Endothelial cell of umbilical vein (primary cell): ENCODE measurements at regions not wholly inside any gene's neighbourhood (a gene's known extent, or its start where the extent isn't known, plus 50 kb on each side); places are given as distances from the start of the nearest gene placed in this dataset.

Source experiments
- BruUV-seq: library from RNA; stranded (reverse); fragments of 400-500 nt; replicated peaks from 2 replicates; lab custom pipeline; 2021; lab: Mats Ljungman, UMichigan
- CTCF ChIA-PET: fragments of 300-600, 350-600 bp; sonication (Branson Sonifier 250); formaldehyde crosslinking; loops from one replicate; lab custom pipeline; 2021; ENCODE audit warnings: antibody characterized with exemption, inconsistent platforms; lab: Charles Lee
- POLR2A ChIA-PET: fragments of 300-600, 350-600 bp; sonication (Branson Sonifier 250); formaldehyde crosslinking; loops from one replicate; lab custom pipeline; 2021; ENCODE audit warnings: antibody characterized with exemption, inconsistent platforms; lab: Charles Lee
- DNase-seq: peaks from one replicate; pipeline ENCODE4 v3.0.0-alpha.2; 2011; ENCODE audit warnings: low read depth, low spot score
- FAIRE-seq: peaks from 2 replicates; lab custom pipeline; 2011; peaks lifted over from hg19 to GRCh38; lab: Jason Lieb, UNC
- H2AFZ ChIP-seq: 2 replicates; pipeline ENCODE4 v1.6.0; 2012; ENCODE audit warnings: low read depth, low read length, control low read depth, inconsistent platforms
- H3K27ac ChIP-seq: 2 replicates; pipeline ENCODE4 v1.5.1; 2011; ENCODE audit warnings: low read depth, mild to moderate bottlenecking, control low read depth, low read length, moderate library complexity; ENCODE audit not compliant: insufficient read depth
- H3K27me3 ChIP-seq, 2 experiments: 2 replicates each; pipeline versions ENCODE4 v1.6.0 to v1.6.1; 2011; ENCODE audit warnings: low read length in 2 of 2, mixed read lengths in 1 of 2; ENCODE audit not compliant: control insufficient read depth in 2 of 2, insufficient read depth in 2 of 2
- H3K36me3 ChIP-seq, 2 experiments: 2 replicates in 1 of 2; 3 replicates in 1 of 2; pipeline ENCODE4 v1.5.1; 2011; ENCODE audit warnings: low read length in 2 of 2, mild to moderate bottlenecking in 1 of 2, moderate library complexity in 1 of 2; ENCODE audit not compliant: control insufficient read depth in 2 of 2, insufficient read depth in 2 of 2; ENCODE audit errors: extremely low read depth in 1 of 2
- H3K4me1 ChIP-seq: 3 replicates; pipeline ENCODE4 v1.5.1; 2011; ENCODE audit warnings: mild to moderate bottlenecking, low read length; ENCODE audit not compliant: control insufficient read depth, insufficient read depth; ENCODE audit errors: extremely low read depth
- H3K4me2 ChIP-seq: 2 replicates; pipeline ENCODE4 v1.6.1; 2011; ENCODE audit warnings: low read length, control low read depth, mixed read lengths; ENCODE audit not compliant: insufficient read depth
- H3K4me3 ChIP-seq, 3 experiments: fragments of 200-600 bp in 1 of 3; sonication (generic), shearing (Covaris generic) in 1 of 3; replicated peaks in 1 of 3; 2 replicates each; pipeline ENCODE4 v1.5.1; 2011 to 2016; ENCODE audit warnings: control low read depth in 3 of 3, low read length in 3 of 3, mild to moderate bottlenecking in 2 of 3, inconsistent platforms in 1 of 3, low read depth in 1 of 3, moderate library complexity in 1 of 3; ENCODE audit not compliant: insufficient read depth in 1 of 3
- H3K79me2 ChIP-seq: 2 replicates; pipeline ENCODE4 v1.6.0; 2012; ENCODE audit warnings: low read length, inconsistent platforms; ENCODE audit not compliant: control insufficient read depth, insufficient read depth
- H3K9ac ChIP-seq: replicated peaks from 2 replicates; pipeline ENCODE3; 2011; ENCODE audit warnings: low read length, control low read depth; ENCODE audit not compliant: insufficient read depth; ENCODE audit errors: extremely low read depth
- H3K9me1 ChIP-seq: replicated peaks from 3 replicates; pipeline ENCODE4 v1.6.0; 2011; ENCODE audit warnings: mild to moderate bottlenecking, low read length; ENCODE audit not compliant: control insufficient read depth, insufficient read depth; ENCODE audit errors: extremely low read depth
- H3K9me3 ChIP-seq: replicated peaks from 2 replicates; pipeline ENCODE4 v1.5.1; 2012; ENCODE audit warnings: low read length, inconsistent platforms; ENCODE audit not compliant: control insufficient read depth, insufficient read depth
- H4K20me1 ChIP-seq: replicated peaks from 2 replicates; pipeline ENCODE3; 2011; ENCODE audit warnings: mild to moderate bottlenecking, low read length; ENCODE audit not compliant: control insufficient read depth, insufficient read depth; ENCODE audit errors: extremely low read depth
- EZH2 ChIP-seq: IDR thresholded peaks from 2 replicates; pipeline ENCODE4 v1.6.1; 2012; ENCODE audit warnings: borderline replicate concordance, low read depth, mild to moderate bottlenecking, moderate library complexity, low read length, inconsistent platforms; ENCODE audit not compliant: severe bottlenecking
- FOS ChIP-seq: IDR thresholded peaks from 2 replicates; pipeline ENCODE4 v1.6.1; 2011; ENCODE audit warnings: mild to moderate bottlenecking, low read length, moderate library complexity, borderline replicate concordance; ENCODE audit not compliant: insufficient read depth
- GATA2 ChIP-seq: IDR thresholded peaks from 2 replicates; pipeline ENCODE4 v1.7.0; 2011; ENCODE audit warnings: low read depth, mild to moderate bottlenecking, moderate library complexity, mixed read lengths, low read length; ENCODE audit not compliant: insufficient read length, insufficient read depth
- JUN ChIP-seq: IDR thresholded peaks from 2 replicates; pipeline ENCODE4 v1.6.1; 2011; ENCODE audit warnings: borderline replicate concordance, low read depth; ENCODE audit not compliant: insufficient read length, insufficient read depth
- MYC ChIP-seq: IDR thresholded peaks from one replicate; pipeline ENCODE4 v1.6.1; 2011; ENCODE audit warnings: mild to moderate bottlenecking, low read depth, low read length
- POLR2A ChIP-seq: IDR thresholded peaks from 2 replicates; pipeline ENCODE4 v1.6.1; 2012; ENCODE audit warnings: low read depth, mild to moderate bottlenecking, control low read depth, low read length
- POLR2AphosphoS5 ChIP-seq: IDR thresholded peaks from 2 replicates; pipeline ENCODE4 v1.6.1; 2012; ENCODE audit warnings: low read depth, mild to moderate bottlenecking, control low read depth, low read length, moderate library complexity; ENCODE audit not compliant: insufficient read depth
- dilution Hi-C: fragments of 300-500 bp; cut with MboI; formaldehyde crosslinking; loops from one replicate; pipeline ENCODE4 v1.15.0; 2019; ENCODE audit warnings: low sequenced_read_pairs; ENCODE audit not compliant: extremely low pct_ligation_motif_present
- intact Hi-C: fragments of 100-400 bp; cut with micrococcal nuclease; formaldehyde crosslinking; loops from one replicate; pipeline ENCODE4 v1.10.0; 2022
- TF ChIP-seq, protein P1 (sequence below): IDR thresholded peaks from 2 replicates; pipeline ENCODE4 v1.6.1; 2011; ENCODE audit not compliant: insufficient read depth, insufficient read length
- TF ChIP-seq, protein P2 (sequence below), 2 donors: IDR thresholded peaks; 1 replicate in 1 of 2; 2 replicates in 1 of 2; pipeline ENCODE4 v1.5.1; 2011; ENCODE audit warnings: low read length in 2 of 2, mild to moderate bottlenecking in 2 of 2, moderate library complexity in 2 of 2, control low read depth in 1 of 2, inconsistent platforms in 1 of 2, low read depth in 1 of 2; ENCODE audit not compliant: insufficient read depth in 1 of 2; ENCODE audit errors: extremely low read depth in 1 of 2

DNA sequence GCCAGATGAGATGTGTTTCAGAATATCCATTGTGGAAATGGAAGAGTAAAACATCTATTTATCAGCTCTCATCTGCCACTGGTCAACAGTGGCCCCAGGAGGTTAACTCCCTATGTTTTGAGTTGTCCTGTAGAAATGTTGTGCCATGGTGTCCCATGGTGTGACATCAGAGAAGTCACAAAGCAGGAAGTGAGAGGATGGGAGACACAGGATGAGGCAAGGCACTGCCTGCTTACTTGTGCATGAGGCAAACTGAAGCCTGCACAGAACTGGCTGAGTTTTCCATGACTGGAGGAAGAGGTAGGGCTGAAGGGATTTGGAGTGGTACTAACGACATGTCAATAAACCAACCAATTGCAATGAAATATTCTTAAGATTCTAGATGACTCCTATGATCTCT is 131.5 kb upstream of the ZNF644 start:
- H3K4me3 ChIP-seq: no peak overlapping the region
- no peak overlapping the region for H3K27ac ChIP-seq
- no peaks in the 10 kb centered on the region for H3K27me3 ChIP-seq
- ChIA-PET POLR2A (no interaction called here), CTCF (no interaction called here)
- no peaks in the 10 kb centered on the region for H3K9me3 ChIP-seq
- no peaks in the 10 kb centered on the region for H3K9me1 ChIP-seq
- no peak overlapping the region for H2AFZ ChIP-seq
- H3K4me1 ChIP-seq: no peaks in the 10 kb centered on the region
- DNase-seq: no peak
- dilution Hi-C loops (no loop called here), intact Hi-C loops (no loop called here)
- no peaks in the 10 kb centered on the region for H3K79me2 ChIP-seq
- no peak overlapping the region for H3K4me2 ChIP-seq
- no peaks in the 10 kb centered on the region for H4K20me1 ChIP-seq
- no peak overlapping the region for H3K9ac ChIP-seq
- no peak for FAIRE-seq
- H3K36me3 ChIP-seq: no peaks in the 10 kb centered on the region
- TF ChIP-seq, protein P1, sequence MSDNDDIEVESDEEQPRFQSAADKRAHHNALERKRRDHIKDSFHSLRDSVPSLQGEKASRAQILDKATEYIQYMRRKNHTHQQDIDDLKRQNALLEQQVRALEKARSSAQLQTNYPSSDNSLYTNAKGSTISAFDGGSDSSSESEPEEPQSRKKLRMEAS: no peak
- no peak for TF ChIP-seq FOS
- TF ChIP-seq EZH2: no peak
- TF ChIP-seq JUN: no peak
- TF ChIP-seq POLR2A: no peak
- no peak for TF ChIP-seq POLR2AphosphoS5
- TF ChIP-seq, protein P2, sequence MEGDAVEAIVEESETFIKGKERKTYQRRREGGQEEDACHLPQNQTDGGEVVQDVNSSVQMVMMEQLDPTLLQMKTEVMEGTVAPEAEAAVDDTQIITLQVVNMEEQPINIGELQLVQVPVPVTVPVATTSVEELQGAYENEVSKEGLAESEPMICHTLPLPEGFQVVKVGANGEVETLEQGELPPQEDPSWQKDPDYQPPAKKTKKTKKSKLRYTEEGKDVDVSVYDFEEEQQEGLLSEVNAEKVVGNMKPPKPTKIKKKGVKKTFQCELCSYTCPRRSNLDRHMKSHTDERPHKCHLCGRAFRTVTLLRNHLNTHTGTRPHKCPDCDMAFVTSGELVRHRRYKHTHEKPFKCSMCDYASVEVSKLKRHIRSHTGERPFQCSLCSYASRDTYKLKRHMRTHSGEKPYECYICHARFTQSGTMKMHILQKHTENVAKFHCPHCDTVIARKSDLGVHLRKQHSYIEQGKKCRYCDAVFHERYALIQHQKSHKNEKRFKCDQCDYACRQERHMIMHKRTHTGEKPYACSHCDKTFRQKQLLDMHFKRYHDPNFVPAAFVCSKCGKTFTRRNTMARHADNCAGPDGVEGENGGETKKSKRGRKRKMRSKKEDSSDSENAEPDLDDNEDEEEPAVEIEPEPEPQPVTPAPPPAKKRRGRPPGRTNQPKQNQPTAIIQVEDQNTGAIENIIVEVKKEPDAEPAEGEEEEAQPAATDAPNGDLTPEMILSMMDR (IDR thresholded peaks at IDR 0.05; ENCODE audit: extremely low read depth in 1 of 2, insufficient read depth in 1 of 2, low read depth in 1 of 2, low read length in 2 of 2): no peak
- TF ChIP-seq GATA2: no peak
- TF ChIP-seq MYC: no peak
- no TSS peak for BruUV-seq
